Hepatocyte (in vitro differentiated cells): ENCODE measurements at regions not wholly inside any gene's neighbourhood (a gene's known extent, or its start where the extent isn't known, plus 50 kb on each side); places are given as distances from the start of the nearest gene placed in this dataset.

Source experiments
- CTCF ChIP-seq: fragments of 200-600 bp; sonication (generic); IDR thresholded peaks from 2 replicates; pipeline ENCODE4 v1.5.1; 2016; ENCODE audit warnings: antibody characterized with exemption, mild to moderate bottlenecking; ENCODE audit not compliant: poor library complexity
- EZH2 ChIP-seq: fragments of 200-600 bp; sonication (generic); IDR thresholded peaks from 2 replicates; pipeline ENCODE4 v1.6.1; 2016; ENCODE audit warnings: antibody characterized with exemption, mild to moderate bottlenecking, borderline replicate concordance

GRCh38 chr2:18988631-18989232 lies 369.7 kb downstream of the OSR1 start:
- TF ChIP-seq CTCF = no peak
- no peak for TF ChIP-seq EZH2
